ENCODE measurements at regions not wholly inside any gene's neighbourhood (a gene's known extent, or its start where the extent isn't known, plus 50 kb on each side); places are given as distances from the start of the nearest gene placed in this dataset.

- DNase-seq (ENCODE audit: insufficient read length, low spot score) (no peak), FAIRE-seq (no peak)
- TF ChIP-seq SPI1 (IDR thresholded peaks at IDR 0.05; ENCODE audit: low read depth, low read length) (no peak), TAF1 (IDR thresholded peaks at IDR 0.05; ENCODE audit: low read depth, low read length) (no peak), POLR2AphosphoS5 (IDR thresholded peaks at IDR 0.05; ENCODE audit: low read depth, low read length) (no peak), POU2F2 (IDR thresholded peaks at IDR 0.05; ENCODE audit: low read depth, low read length) (no peak)
Observed at GRCh38 chr4:125541836-125542385, 227.2 kb downstream of the FAT4 start.

GRCh38 chr4:125546272-125546671, 231.5 kb downstream of the FAT4 start:
- no peak for FAIRE-seq
- DNase-seq (ENCODE audit: insufficient read length, low spot score): no peak
- TF ChIP-seq POLR2A (IDR thresholded peaks at IDR 0.05; ENCODE audit: low read depth, low read length) (no peak), PAX5 (IDR thresholded peaks at IDR 0.05; ENCODE audit: insufficient read depth, low read length, severe bottlenecking) (no peak), POLR2AphosphoS5 (IDR thresholded peaks at IDR 0.05; ENCODE audit: low read depth, low read length) (no peak), TAF1 (IDR thresholded peaks at IDR 0.05; ENCODE audit: low read depth, low read length) (no peak), SPI1 (IDR thresholded peaks at IDR 0.05; ENCODE audit: low read depth, low read length) (no peak), POU2F2 (IDR thresholded peaks at IDR 0.05; ENCODE audit: low read depth, low read length) (no peak)

GRCh38 chr4:125547836-125548235, 233.1 kb downstream of the FAT4 start:
- FAIRE-seq (no peak), DNase-seq (ENCODE audit: insufficient read length, low spot score) (no peak)
- TF ChIP-seq PAX5 (IDR thresholded peaks at IDR 0.05; ENCODE audit: insufficient read depth, low read length, severe bottlenecking): no peak
- no peak for TF ChIP-seq POU2F2 (IDR thresholded peaks at IDR 0.05; ENCODE audit: low read depth, low read length)
- TF ChIP-seq POLR2AphosphoS5 (IDR thresholded peaks at IDR 0.05; ENCODE audit: low read depth, low read length): no peak
- no peak for TF ChIP-seq SPI1 (IDR thresholded peaks at IDR 0.05; ENCODE audit: low read depth, low read length)
- TF ChIP-seq POLR2A (IDR thresholded peaks at IDR 0.05; ENCODE audit: low read depth, low read length): no peak
- TF ChIP-seq TAF1 (IDR thresholded peaks at IDR 0.05; ENCODE audit: low read depth, low read length): no peak

GRCh38 chr4:125550769-125551168, 236.0 kb downstream of the FAT4 start:
- DNase-seq (ENCODE audit: insufficient read length, low spot score) (no peak), FAIRE-seq (no peak)
- no peak for TF ChIP-seq POLR2A (IDR thresholded peaks at IDR 0.05; ENCODE audit: low read depth, low read length)
- TF ChIP-seq POLR2AphosphoS5 (IDR thresholded peaks at IDR 0.05; ENCODE audit: low read depth, low read length): no peak
- TF ChIP-seq SPI1 (IDR thresholded peaks at IDR 0.05; ENCODE audit: low read depth, low read length): no peak
- no peak for TF ChIP-seq PAX5 (IDR thresholded peaks at IDR 0.05; ENCODE audit: insufficient read depth, low read length, severe bottlenecking)
- no peak for TF ChIP-seq POU2F2 (IDR thresholded peaks at IDR 0.05; ENCODE audit: low read depth, low read length)
- no peak for TF ChIP-seq TAF1 (IDR thresholded peaks at IDR 0.05; ENCODE audit: low read depth, low read length)

GRCh38 chr4:125551466-125551865, 236.7 kb downstream of the FAT4 start:
- TF ChIP-seq POU2F2 (IDR thresholded peaks at IDR 0.05; ENCODE audit: low read depth, low read length) (no peak), PAX5 (IDR thresholded peaks at IDR 0.05; ENCODE audit: insufficient read depth, low read length, severe bottlenecking) (no peak), POLR2A (IDR thresholded peaks at IDR 0.05; ENCODE audit: low read depth, low read length) (no peak), POLR2AphosphoS5 (IDR thresholded peaks at IDR 0.05; ENCODE audit: low read depth, low read length) (no peak)
- DNase-seq (ENCODE audit: insufficient read length, low spot score) (no peak), FAIRE-seq (no peak)

GRCh38 chr4:125551967-125552366, 237.2 kb downstream of the FAT4 start:
- DNase-seq (ENCODE audit: insufficient read length, low spot score): no peak
- FAIRE-seq: no peak
- TF ChIP-seq POU2F2 (IDR thresholded peaks at IDR 0.05; ENCODE audit: low read depth, low read length) (no peak), POLR2AphosphoS5 (IDR thresholded peaks at IDR 0.05; ENCODE audit: low read depth, low read length) (no peak), PAX5 (IDR thresholded peaks at IDR 0.05; ENCODE audit: insufficient read depth, low read length, severe bottlenecking) (no peak), POLR2A (IDR thresholded peaks at IDR 0.05; ENCODE audit: low read depth, low read length) (no peak), TAF1 (IDR thresholded peaks at IDR 0.05; ENCODE audit: low read depth, low read length) (no peak), SPI1 (IDR thresholded peaks at IDR 0.05; ENCODE audit: low read depth, low read length) (no peak)

GRCh38 chr4:125572601-125573000, 257.8 kb downstream of the FAT4 start:
- TF ChIP-seq PAX5 (IDR thresholded peaks at IDR 0.05; ENCODE audit: insufficient read depth, low read length, severe bottlenecking) (no peak), POLR2AphosphoS5 (IDR thresholded peaks at IDR 0.05; ENCODE audit: low read depth, low read length) (no peak), POLR2A (IDR thresholded peaks at IDR 0.05; ENCODE audit: low read depth, low read length) (no peak), POU2F2 (IDR thresholded peaks at IDR 0.05; ENCODE audit: low read depth, low read length) (no peak), TAF1 (IDR thresholded peaks at IDR 0.05; ENCODE audit: low read depth, low read length) (no peak), SPI1 (IDR thresholded peaks at IDR 0.05; ENCODE audit: low read depth, low read length) (no peak)
- no peak for DNase-seq (ENCODE audit: insufficient read length, low spot score)
- no peak for FAIRE-seq

GRCh38 chr4:125573368-125573767, 258.6 kb downstream of the FAT4 start:
- FAIRE-seq (no peak), DNase-seq (ENCODE audit: insufficient read length, low spot score) (no peak)
- TF ChIP-seq SPI1 (IDR thresholded peaks at IDR 0.05; ENCODE audit: low read depth, low read length) (no peak), POLR2AphosphoS5 (IDR thresholded peaks at IDR 0.05; ENCODE audit: low read depth, low read length) (no peak), POU2F2 (IDR thresholded peaks at IDR 0.05; ENCODE audit: low read depth, low read length) (no peak), PAX5 (IDR thresholded peaks at IDR 0.05; ENCODE audit: insufficient read depth, low read length, severe bottlenecking) (no peak), POLR2A (IDR thresholded peaks at IDR 0.05; ENCODE audit: low read depth, low read length) (no peak), TAF1 (IDR thresholded peaks at IDR 0.05; ENCODE audit: low read depth, low read length) (no peak)

GRCh38 chr4:125573786-125574185, 259.0 kb downstream of the FAT4 start:
- DNase-seq (ENCODE audit: insufficient read length, low spot score): no peak
- no peak for TF ChIP-seq POLR2A (IDR thresholded peaks at IDR 0.05; ENCODE audit: low read depth, low read length)
- no peak for FAIRE-seq

GRCh38 chr4:125582302-125582701, 267.5 kb downstream of the FAT4 start:
- no peak for FAIRE-seq
- TF ChIP-seq SPI1 (IDR thresholded peaks at IDR 0.05; ENCODE audit: low read depth, low read length) (no peak), PAX5 (IDR thresholded peaks at IDR 0.05; ENCODE audit: insufficient read depth, low read length, severe bottlenecking) (no peak), TAF1 (IDR thresholded peaks at IDR 0.05; ENCODE audit: low read depth, low read length) (no peak), POLR2A (IDR thresholded peaks at IDR 0.05; ENCODE audit: low read depth, low read length) (no peak), POU2F2 (IDR thresholded peaks at IDR 0.05; ENCODE audit: low read depth, low read length) (no peak), POLR2AphosphoS5 (IDR thresholded peaks at IDR 0.05; ENCODE audit: low read depth, low read length) (no peak)

More at GRCh38 chr4:125582302-125582701, 267.5 kb downstream of the FAT4 start:
- DNase-seq (ENCODE audit: insufficient read length, low spot score): no peak
